WERI-Rb-1 (cell line): ENCODE measurements at regions not wholly inside any gene's neighbourhood (a gene's known extent, or its start where the extent isn't known, plus 50 kb on each side); places are given as distances from the start of the nearest gene placed in this dataset.

Experiments
- DNase-seq: peaks from one replicate; pipeline ENCODE4 v3.0.0-alpha.2; 2020
- H3K27ac ChIP-seq: fragments of 250-450 bp; sonication (Bioruptor Pico); 2 replicates; pipeline ENCODE4 v1.5.1; 2020; ENCODE audit warnings: mild to moderate bottlenecking, moderate library complexity
- H3K27me3 ChIP-seq: fragments of 250-450 bp; sonication (Bioruptor Pico); 2 replicates; pipeline ENCODE4 v1.5.1; 2021; ENCODE audit warnings: mild to moderate bottlenecking, low read depth, moderate library complexity; ENCODE audit not compliant: insufficient read depth, severe bottlenecking
- H3K36me3 ChIP-seq: fragments of 250-450 bp; sonication (Bioruptor Pico); 2 replicates; pipeline ENCODE4 v1.5.1; 2020; ENCODE audit warnings: mild to moderate bottlenecking, moderate library complexity
- H3K4me3 ChIP-seq: 2 replicates; pipeline ENCODE4 v1.5.1; 2011; ENCODE audit warnings: low read depth, mild to moderate bottlenecking, control low read depth, low read length
- H3K9me3 ChIP-seq: fragments of 250-450 bp; sonication (Bioruptor Pico); 2 replicates; pipeline ENCODE4 v1.5.1; 2021; ENCODE audit warnings: mild to moderate bottlenecking, moderate library complexity; ENCODE audit not compliant: severe bottlenecking
- CTCF ChIP-seq: IDR thresholded peaks from 2 replicates; pipeline ENCODE4 v1.5.1; 2011; ENCODE audit warnings: low read depth, mild to moderate bottlenecking, control low read depth, inconsistent platforms, low read length

- no peak for DNase-seq
- H3K4me3 ChIP-seq = no peak overlapping the region
- H3K36me3 ChIP-seq = peaks cover 25% of the 10 kb centered on the region
- H3K9me3 ChIP-seq = no peaks in the 10 kb centered on the region
- TF ChIP-seq CTCF = no peak
- no peaks in the 10 kb centered on the region for H3K27me3 ChIP-seq
- no peak overlapping the region for H3K27ac ChIP-seq
Observed at GRCh38 chr2:134134827-134135226, 119.0 kb upstream of the MGAT5 start.

GRCh38 chr2:134135793-134136192 is 118.1 kb upstream of the MGAT5 start:
- H3K9me3 ChIP-seq = no peaks in the 10 kb centered on the region
- H3K36me3 ChIP-seq = peaks cover 23% of the 10 kb centered on the region
- H3K4me3 ChIP-seq = no peak overlapping the region
- H3K27ac ChIP-seq = no peak overlapping the region
- H3K27me3 ChIP-seq = no peaks in the 10 kb centered on the region
- no peak for DNase-seq
- TF ChIP-seq CTCF = no peak

- no peak overlapping the region for H3K4me3 ChIP-seq
- H3K27me3 ChIP-seq = no peaks in the 10 kb centered on the region
- no peak for TF ChIP-seq CTCF
- no peak for DNase-seq
- H3K9me3 ChIP-seq = no peaks in the 10 kb centered on the region
- H3K36me3 ChIP-seq = peaks cover 16% of the 10 kb centered on the region
- no peak overlapping the region for H3K27ac ChIP-seq
Observed at GRCh38 chr2:134136731-134137130, 117.1 kb upstream of the MGAT5 start.

GRCh38 chr2:134137182-134137611 is 116.7 kb upstream of the MGAT5 start:
- DNase-seq = no peak
- no peak overlapping the region for H3K27ac ChIP-seq
- H3K27me3 ChIP-seq = no peaks in the 10 kb centered on the region
- no peak overlapping the region for H3K4me3 ChIP-seq
- no peaks in the 10 kb centered on the region for H3K9me3 ChIP-seq
- H3K36me3 ChIP-seq = peaks cover 11% of the 10 kb centered on the region
- no peak for TF ChIP-seq CTCF

GRCh38 chr2:134138115-134138514 is 115.8 kb upstream of the MGAT5 start:
- H3K36me3 ChIP-seq = peaks cover 11% of the 10 kb centered on the region
- TF ChIP-seq CTCF = no peak
- no peak overlapping the region for H3K27ac ChIP-seq
- no peak overlapping the region for H3K4me3 ChIP-seq
- DNase-seq = no peak
- H3K9me3 ChIP-seq = no peaks in the 10 kb centered on the region
- H3K27me3 ChIP-seq = no peaks in the 10 kb centered on the region

- Histone ChIP-seq H3K9me3 (no peaks in the 10 kb centered on the region), H3K4me3 (no peak overlapping the region), H3K36me3 (peaks cover 11% of the 10 kb centered on the region), H3K27ac (no peak overlapping the region), H3K27me3 (no peaks in the 10 kb centered on the region)
- no peak for TF ChIP-seq CTCF
- no peak for DNase-seq
Observed at GRCh38 chr2:134139611-134140010, 114.3 kb upstream of the MGAT5 start.
